ENCODE measurements at regions not wholly inside any gene's neighbourhood (a gene's known extent, or its start where the extent isn't known, plus 50 kb on each side); places are given as distances from the start of the nearest gene placed in this dataset.

DNA sequence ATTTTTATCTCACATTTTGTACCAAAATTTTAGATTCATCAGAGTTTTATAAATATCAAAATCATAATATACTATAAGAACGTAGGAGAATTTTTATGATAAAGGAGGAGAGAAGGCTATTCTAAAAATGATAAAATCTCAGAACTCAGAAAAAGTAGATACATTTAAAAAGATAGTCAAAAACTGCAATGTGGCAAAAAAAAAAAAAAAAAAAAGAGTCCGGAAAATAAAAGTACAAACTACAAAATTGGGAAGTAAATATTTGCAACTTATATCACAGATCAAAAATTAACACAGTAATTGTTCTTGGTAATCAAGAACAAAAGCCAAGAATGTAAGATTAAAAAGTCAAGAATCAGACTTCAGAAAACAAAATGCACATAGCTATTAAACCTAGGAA is 332.1 kb downstream of the MCTP2 start:
- no peaks in the 10 kb centered on the region for H3K36me3 ChIP-seq (ENCODE audit: control insufficient read depth in 2 of 4, insufficient read depth in 4 of 4, low read length in 3 of 4)
- no peak overlapping the region for H3K27ac ChIP-seq (ENCODE audit: low read depth, low read length)
- no peak overlapping the region for H2BK12ac ChIP-seq (ENCODE audit: low read depth, low read length)
- H3K4me3 ChIP-seq (ENCODE audit: extremely low read depth in 1 of 4, insufficient read depth in 2 of 4, low read depth in 3 of 4, low read length in 4 of 4), result no peak overlapping the region
- peaks cover 0 to 4% (median 0%) of the 10 kb centered on the region in 4 experiments; a peak in 1 of 7 replicates for H3K4me1 ChIP-seq (replicated peaks in 1 of 4; ENCODE audit: control insufficient read depth in 3 of 4, insufficient read depth in 4 of 4, low read length in 3 of 4)
- no peaks in the 10 kb centered on the region for H4K20me1 ChIP-seq (replicated peaks in 1 of 2; ENCODE audit: control insufficient read depth in 1 of 2, insufficient read depth in 2 of 2, low read length in 2 of 2)
- no peak overlapping the region for H2BK120ac ChIP-seq (replicated peaks; ENCODE audit: low read depth, low read length)
- 85% methylated on average over 2 of the region's 2 CpGs; no CpG with 5 or more reads in 1 of the 2 experiments for WGBS, 2 experiments (ENCODE audit: extremely low coverage in 1 of 2, insufficient coverage in 1 of 2, insufficient read length in 1 of 2, insufficient replicate concordance in 2 of 2, low coverage in 1 of 2, low lambda C conversion rate in 2 of 2, missing lambda C conversion rate in 1 of 2)
- no peaks in the 10 kb centered on the region for H3K79me2 ChIP-seq (ENCODE audit: control insufficient read depth in 1 of 2, insufficient read depth in 2 of 2, low read length in 2 of 2)
- H3K23me2 ChIP-seq (ENCODE audit: low read depth, low read length), result no peaks in the 10 kb centered on the region
- POLR2A ChIA-PET (ENCODE audit: partially characterized antibody), result no interaction called here
- no peak overlapping the region for H3K23ac ChIP-seq (ENCODE audit: insufficient read length)
- no peak overlapping the region for H2BK5ac ChIP-seq (ENCODE audit: low read depth, low read length)
- no peak overlapping the region for H2AK5ac ChIP-seq (ENCODE audit: low read depth, low read length)
- no peak overlapping the region for H3K18ac ChIP-seq (ENCODE audit: extremely low read depth, low read length)
- no peak overlapping the region for H2BK20ac ChIP-seq (ENCODE audit: low read length)
- no peak for FAIRE-seq
- CTCF ChIA-PET (ENCODE audit: partially characterized antibody), result interaction anchor here (1.3 kb wide), 1 partner anchor 13 kb away, joined by 4 read pairs; no protein-coding TSS in a partner anchor
- no peak for DNase-seq (ENCODE audit: low read depth in 1 of 2, low spot score in 2 of 2)
- H3K4ac ChIP-seq (replicated peaks; ENCODE audit: insufficient read length, low read depth, low read length), result no peak overlapping the region
- no peak overlapping the region for H4K91ac ChIP-seq (replicated peaks; ENCODE audit: insufficient read length, low read length)
- H3K4me2 ChIP-seq (ENCODE audit: insufficient read depth in 1 of 2, low read depth in 2 of 2, low read length in 2 of 2), result no peak overlapping the region
- no peak overlapping the region for H4K5ac ChIP-seq (ENCODE audit: insufficient read length, low read depth, low read length)
- H3K79me1 ChIP-seq (ENCODE audit: low read depth, low read length), result no peaks in the 10 kb centered on the region
- H4K8ac ChIP-seq (ENCODE audit: extremely low read depth, insufficient read depth, low read length), result no peak overlapping the region
- no peak overlapping the region for H2BK15ac ChIP-seq (ENCODE audit: low read length)
- H3K27me3 ChIP-seq (replicated peaks in 1 of 4; ENCODE audit: control insufficient read depth in 3 of 4, extremely low read depth in 1 of 4, insufficient read depth in 3 of 4, low read length in 3 of 4), result no peaks in the 10 kb centered on the region
- no peak overlapping the region for H3K56ac ChIP-seq (replicated peaks; ENCODE audit: insufficient read length, low read depth, low read length)
- TF ChIP-seq KDM4A (IDR thresholded peaks at IDR 0.05; ENCODE audit: low read depth, low read length, severe bottlenecking), result no peak
- no peak overlapping the region for H2AFZ ChIP-seq (ENCODE audit: low read length)
- no peak overlapping the region for H3K14ac ChIP-seq (ENCODE audit: insufficient read length)
- no peak overlapping the region for H3K9ac ChIP-seq (replicated peaks in 1 of 4; ENCODE audit: extremely low read depth in 1 of 4, low read depth in 3 of 4, low read length in 3 of 4)
- 0 out of 4 replicates have a peak, but pooled peaks cover 0 to 2% of the 10 kb centered on the region in 2 experiments for H3K9me3 ChIP-seq (ENCODE audit: insufficient read depth in 2 of 2, low read depth in 1 of 2, low read length in 1 of 2)

All from H1 (cell line).